ENCODE measurements at regions not wholly inside any gene's neighbourhood (a gene's known extent, or its start where the extent isn't known, plus 50 kb on each side); places are given as distances from the start of the nearest gene placed in this dataset.
A peak's percentile ranks its signal among the peaks of the same experiment; 100 is the strongest.

DNA sequence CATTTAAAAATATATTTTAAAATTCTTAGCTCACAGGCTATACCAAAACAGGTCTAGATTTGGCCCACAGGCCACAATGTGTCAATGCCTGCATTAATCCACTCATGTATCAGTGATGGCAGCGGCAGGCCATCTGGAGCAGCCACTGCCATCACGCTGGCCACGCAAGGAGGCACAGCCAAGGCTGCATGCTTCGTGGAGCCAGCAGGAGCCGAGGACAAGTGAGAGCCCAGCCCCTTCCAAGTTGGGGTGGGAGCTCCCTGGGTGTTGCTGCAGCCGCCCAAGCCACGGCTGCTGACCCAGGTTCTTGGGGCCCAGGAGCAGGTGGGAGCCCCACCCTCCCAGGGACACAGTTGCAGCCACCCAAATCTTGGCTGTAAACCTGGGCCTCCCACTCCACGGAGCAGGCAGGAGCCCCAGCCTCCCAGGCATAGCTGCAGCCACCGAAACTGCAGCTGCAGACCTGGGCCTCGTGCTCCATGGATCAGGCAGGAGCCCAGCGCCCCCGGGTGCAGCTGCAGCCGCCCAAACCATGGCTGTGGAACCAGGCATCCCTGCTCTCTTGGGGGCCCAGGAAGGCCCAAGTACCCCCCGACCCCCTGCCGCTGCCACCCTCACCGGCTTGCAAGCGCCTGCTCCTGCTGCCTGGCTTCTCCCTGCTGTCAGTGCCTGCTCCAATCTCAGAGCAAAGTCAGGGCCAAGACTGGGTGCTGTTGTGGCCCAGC lies 87.3 kb upstream of the CACUL1 start:
- no peak overlapping the region for H3K4me3 Mint-ChIP-seq (ENCODE audit: low read depth)
- DNase-seq (ENCODE audit: low spot score) = no peak
- H3K9me3 Mint-ChIP-seq = peaks cover 9% of the 10 kb centered on the region
- peaks cover 4% of the 10 kb centered on the region for H3K27me3 Mint-ChIP-seq (ENCODE audit: low read depth)
- peaks cover 11% of the 10 kb centered on the region for H3K4me1 Mint-ChIP-seq (ENCODE audit: low read depth)
- H3K27ac Mint-ChIP-seq = no peak overlapping the region
- H3K36me3 Mint-ChIP-seq (ENCODE audit: low read depth) = no peaks in the 10 kb centered on the region
- intact Hi-C loops (cut with micrococcal nuclease) = no loop called here

- Mint-ChIP-seq H3K4me1 (ENCODE audit: low read depth) (peaks cover 11% of the 10 kb centered on the region), H3K36me3 (ENCODE audit: low read depth) (no peaks in the 10 kb centered on the region), H3K4me3 (ENCODE audit: low read depth) (no peak overlapping the region), H3K9me3 (peaks cover 5% of the 10 kb centered on the region), H3K27ac (no peak overlapping the region), H3K27me3 (ENCODE audit: low read depth) (peaks cover 4% of the 10 kb centered on the region)
- no peak for DNase-seq (ENCODE audit: low spot score)
- intact Hi-C loops (cut with micrococcal nuclease) = no loop called here
Observed at GRCh38 chr10:118842843-118843624, 88.3 kb upstream of the CACUL1 start.

- H3K4me3 Mint-ChIP-seq (ENCODE audit: low read depth) = no peak overlapping the region
- no peaks in the 10 kb centered on the region for H3K36me3 Mint-ChIP-seq (ENCODE audit: low read depth)
- intact Hi-C loops (cut with micrococcal nuclease) = no loop called here
- peaks cover 7% of the 10 kb centered on the region for H3K27me3 Mint-ChIP-seq (ENCODE audit: low read depth)
- H3K9me3 Mint-ChIP-seq = peaks cover 5% of the 10 kb centered on the region
- DNase-seq (ENCODE audit: low spot score) = no peak
- no peak overlapping the region for H3K27ac Mint-ChIP-seq
- H3K4me1 Mint-ChIP-seq (ENCODE audit: low read depth) = peaks cover 11% of the 10 kb centered on the region
Observed at GRCh38 chr10:118843647-118844265, 89.0 kb upstream of the CACUL1 start.

DNA sequence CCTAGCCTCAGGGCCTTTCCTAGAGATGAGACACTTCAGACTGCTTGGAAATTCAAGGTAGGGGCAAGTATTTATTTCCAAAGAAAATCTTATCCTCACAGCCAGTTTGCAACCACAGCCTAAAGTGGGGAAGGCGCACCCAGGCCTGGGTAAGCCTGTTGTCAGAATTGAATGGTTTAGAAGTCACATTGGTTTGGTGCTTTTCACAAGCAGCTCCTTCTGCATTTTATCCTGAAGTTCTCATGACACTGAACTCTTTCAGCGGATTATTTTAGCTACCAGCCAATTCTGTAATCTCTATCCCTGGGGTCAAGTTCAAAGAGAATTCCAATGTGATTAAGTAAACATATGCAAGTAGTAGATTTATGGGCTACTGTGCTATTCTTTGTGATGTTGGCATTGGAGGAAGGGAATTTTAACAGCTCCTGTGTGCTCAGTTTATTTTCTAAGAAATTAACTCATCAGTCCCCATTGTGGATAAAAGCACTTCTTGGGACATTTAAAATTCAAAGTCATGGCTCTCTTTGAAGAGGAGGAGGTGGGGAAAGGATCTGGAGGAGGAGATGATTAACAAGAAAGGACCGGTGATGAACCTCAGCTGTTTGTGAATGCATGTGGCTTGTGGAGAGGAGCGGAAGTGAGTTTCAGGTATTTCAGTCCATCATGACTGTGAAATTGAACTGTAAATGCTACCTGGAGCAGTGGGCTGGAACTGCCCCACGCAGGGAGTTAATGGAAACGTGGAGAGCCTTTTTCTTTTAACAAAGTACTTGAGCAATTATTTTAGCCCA lies 90.2 kb upstream of the CACUL1 start:
- H3K27me3 Mint-ChIP-seq (ENCODE audit: low read depth) = peaks cover 7% of the 10 kb centered on the region
- intact Hi-C loops (cut with micrococcal nuclease) = no loop called here
- H3K4me1 Mint-ChIP-seq (ENCODE audit: low read depth) = peaks cover 7% of the 10 kb centered on the region
- H3K27ac Mint-ChIP-seq = no peak overlapping the region
- H3K36me3 Mint-ChIP-seq (ENCODE audit: low read depth) = no peaks in the 10 kb centered on the region
- H3K4me3 Mint-ChIP-seq (ENCODE audit: low read depth) = no peak overlapping the region
- no peak for DNase-seq (ENCODE audit: low spot score)
- peaks cover 1% of the 10 kb centered on the region for H3K9me3 Mint-ChIP-seq

GRCh38 chr10:118845776-118846175 lies 91.0 kb upstream of the CACUL1 start:
- peaks cover 7% of the 10 kb centered on the region for H3K27me3 Mint-ChIP-seq (ENCODE audit: low read depth)
- H3K4me3 Mint-ChIP-seq (ENCODE audit: low read depth) = no peak overlapping the region
- intact Hi-C loops (cut with micrococcal nuclease) = no loop called here
- H3K4me1 Mint-ChIP-seq (ENCODE audit: low read depth) = no peaks in the 10 kb centered on the region
- H3K27ac Mint-ChIP-seq = no peak overlapping the region
- no peak for DNase-seq (ENCODE audit: low spot score)
- no peaks in the 10 kb centered on the region for H3K9me3 Mint-ChIP-seq
- H3K36me3 Mint-ChIP-seq (ENCODE audit: low read depth) = no peaks in the 10 kb centered on the region

GRCh38 chr10:118850418-118851061 lies 95.8 kb upstream of the CACUL1 start:
- Mint-ChIP-seq H3K4me1 (ENCODE audit: low read depth) (no peaks in the 10 kb centered on the region), H3K9me3 (no peaks in the 10 kb centered on the region), H3K4me3 (ENCODE audit: low read depth) (no peak overlapping the region), H3K27ac (no peak overlapping the region), H3K36me3 (ENCODE audit: low read depth) (no peaks in the 10 kb centered on the region), H3K27me3 (ENCODE audit: low read depth) (peaks cover 9% of the 10 kb centered on the region)
- intact Hi-C loops (cut with micrococcal nuclease) = loop anchor here (2.0 kb wide), 1 partner anchor 282 kb away; no protein-coding TSS in a partner anchor
- peak; percentile 48 for DNase-seq (ENCODE audit: low spot score)

- H3K27ac Mint-ChIP-seq = no peak overlapping the region
- H3K36me3 Mint-ChIP-seq (ENCODE audit: low read depth) = no peaks in the 10 kb centered on the region
- no peaks in the 10 kb centered on the region for H3K9me3 Mint-ChIP-seq
- H3K4me1 Mint-ChIP-seq (ENCODE audit: low read depth) = no peaks in the 10 kb centered on the region
- DNase-seq (ENCODE audit: low spot score) = no peak
- intact Hi-C loops (cut with micrococcal nuclease) = loop anchor here (2.0 kb wide), 1 partner anchor 283 kb away; no protein-coding TSS in a partner anchor
- no peak overlapping the region for H3K4me3 Mint-ChIP-seq (ENCODE audit: low read depth)
- H3K27me3 Mint-ChIP-seq (ENCODE audit: low read depth) = peaks cover 5% of the 10 kb centered on the region
Observed at GRCh38 chr10:118851062-118852035, 96.6 kb upstream of the CACUL1 start.

- no peaks in the 10 kb centered on the region for H3K4me1 Mint-ChIP-seq (ENCODE audit: low read depth)
- H3K27me3 Mint-ChIP-seq (ENCODE audit: low read depth) = peaks cover 2% of the 10 kb centered on the region
- DNase-seq (ENCODE audit: low spot score) = no peak
- H3K4me3 Mint-ChIP-seq (ENCODE audit: low read depth) = no peak overlapping the region
- no peaks in the 10 kb centered on the region for H3K36me3 Mint-ChIP-seq (ENCODE audit: low read depth)
- H3K9me3 Mint-ChIP-seq = no peaks in the 10 kb centered on the region
- no peak overlapping the region for H3K27ac Mint-ChIP-seq
- intact Hi-C loops (cut with micrococcal nuclease) = no loop called here
Observed at GRCh38 chr10:118853916-118854315, 99.1 kb upstream of the CACUL1 start.

DNA sequence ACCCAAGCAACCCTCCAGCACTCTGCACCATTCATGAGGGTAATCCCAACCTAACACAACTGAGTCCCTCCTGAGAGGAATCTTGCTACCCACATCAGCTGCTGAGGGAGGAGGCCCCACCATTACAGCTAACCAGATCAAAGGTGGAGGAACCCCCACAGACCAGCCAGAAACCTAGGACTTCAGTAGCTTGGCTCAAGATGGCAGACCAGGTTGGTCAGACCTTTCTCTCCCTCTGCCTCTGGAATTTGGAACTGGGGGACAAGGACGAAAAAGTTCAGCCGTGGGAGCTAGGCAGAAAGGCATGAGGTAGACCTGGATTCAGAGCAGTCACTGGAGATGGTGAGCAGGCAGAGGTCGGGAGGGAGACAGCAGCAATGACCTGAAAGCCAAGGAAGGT lies 101.3 kb upstream of the CACUL1 start:
- peaks cover 2% of the 10 kb centered on the region for H3K27me3 Mint-ChIP-seq (ENCODE audit: low read depth)
- H3K4me3 Mint-ChIP-seq (ENCODE audit: low read depth) = no peak overlapping the region
- intact Hi-C loops (cut with micrococcal nuclease) = no loop called here
- no peak overlapping the region for H3K27ac Mint-ChIP-seq
- H3K4me1 Mint-ChIP-seq (ENCODE audit: low read depth) = no peaks in the 10 kb centered on the region
- H3K36me3 Mint-ChIP-seq (ENCODE audit: low read depth) = no peaks in the 10 kb centered on the region
- DNase-seq (ENCODE audit: low spot score) = no peak
- H3K9me3 Mint-ChIP-seq = no peaks in the 10 kb centered on the region

GRCh38 chr10:118865998-118866693 lies 111.4 kb upstream of the CACUL1 start:
- no peak overlapping the region for H3K27ac Mint-ChIP-seq
- no peaks in the 10 kb centered on the region for H3K4me1 Mint-ChIP-seq (ENCODE audit: low read depth)
- H3K9me3 Mint-ChIP-seq = no peaks in the 10 kb centered on the region
- no peak for DNase-seq (ENCODE audit: low spot score)
- intact Hi-C loops (cut with micrococcal nuclease) = no loop called here
- H3K27me3 Mint-ChIP-seq (ENCODE audit: low read depth) = peaks cover 3% of the 10 kb centered on the region
- no peak overlapping the region for H3K4me3 Mint-ChIP-seq (ENCODE audit: low read depth)
- H3K36me3 Mint-ChIP-seq (ENCODE audit: low read depth) = no peaks in the 10 kb centered on the region

DNA sequence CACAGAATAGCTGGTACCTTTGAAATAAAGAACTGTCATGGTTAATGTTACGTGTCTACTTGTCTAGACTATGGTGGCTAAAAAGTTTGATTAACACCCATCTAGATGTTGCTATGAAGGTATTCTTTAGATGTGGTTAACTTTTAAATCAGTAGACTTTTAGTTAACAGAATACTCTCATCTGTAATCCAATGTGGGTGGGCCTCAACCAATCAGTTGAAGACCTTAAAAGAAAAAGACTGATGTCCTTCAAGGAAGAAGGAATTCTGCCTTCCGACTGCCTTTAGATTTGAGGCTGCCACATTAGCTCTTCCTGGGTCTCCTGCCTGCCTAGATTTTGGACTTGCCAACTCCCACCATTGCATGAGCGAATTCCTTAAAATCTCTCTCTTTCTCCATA lies 113.0 kb upstream of the CACUL1 start:
- no peaks in the 10 kb centered on the region for H3K36me3 Mint-ChIP-seq (ENCODE audit: low read depth)
- H3K9me3 Mint-ChIP-seq = no peaks in the 10 kb centered on the region
- H3K4me3 Mint-ChIP-seq (ENCODE audit: low read depth) = no peak overlapping the region
- H3K27ac Mint-ChIP-seq = no peak overlapping the region
- H3K27me3 Mint-ChIP-seq (ENCODE audit: low read depth) = peaks cover 3% of the 10 kb centered on the region
- intact Hi-C loops (cut with micrococcal nuclease) = no loop called here
- DNase-seq (ENCODE audit: low spot score) = no peak
- H3K4me1 Mint-ChIP-seq (ENCODE audit: low read depth) = no peaks in the 10 kb centered on the region
